ENCODE measurements at regions not wholly inside any gene's neighbourhood (a gene's known extent, or its start where the extent isn't known, plus 50 kb on each side); places are given as distances from the start of the nearest gene placed in this dataset.

- intact Hi-C loops (cut with DNase I), result no loop called here
- ATAC-seq (no peak), DNase-seq (ENCODE audit: missing footprints) (no peak)
These were observed 360.4 kb upstream of the DSEL start for GRCh38 chr18:67876871-67877270.

- intact Hi-C loops (cut with DNase I), result no loop called here
- no peak for DNase-seq (ENCODE audit: missing footprints)
- ATAC-seq, result no peak
These were observed 359.4 kb upstream of the DSEL start for GRCh38 chr18:67875944-67876343.

DNA sequence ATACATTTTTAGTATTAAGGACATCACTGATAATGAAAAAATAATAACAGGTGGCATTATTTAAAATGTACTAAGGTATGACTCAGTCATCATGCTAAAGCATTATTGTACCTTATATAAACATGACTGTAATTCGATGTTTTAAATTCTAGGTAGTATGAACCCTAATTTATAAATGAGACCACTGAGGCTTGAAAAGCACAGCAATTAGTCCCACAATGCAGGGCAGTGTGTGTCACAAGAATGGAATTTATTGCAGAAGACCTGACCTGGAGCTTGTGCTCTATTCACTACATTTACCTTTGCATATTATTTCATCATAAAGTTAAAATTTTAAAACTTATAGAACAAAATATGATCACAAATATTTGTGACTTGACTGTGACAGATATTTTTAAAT, 358.5 kb upstream of the DSEL start:
- DNase-seq (ENCODE audit: missing footprints) (no peak), ATAC-seq (no peak)
- intact Hi-C loops (cut with DNase I), result no loop called here

GRCh38 chr18:67865400-67865799, 348.9 kb upstream of the DSEL start:
- DNase-seq (ENCODE audit: missing footprints) (no peak), ATAC-seq (no peak)
- intact Hi-C loops (cut with DNase I), result no loop called here

- no peak for DNase-seq (ENCODE audit: missing footprints)
- intact Hi-C loops (cut with DNase I), result no loop called here
- ATAC-seq, result no peak
These were observed 348.3 kb upstream of the DSEL start for GRCh38 chr18:67864677-67865340.

- DNase-seq (ENCODE audit: missing footprints) (no peak), ATAC-seq (no peak)
- intact Hi-C loops (cut with DNase I), result no loop called here
These were observed 345.5 kb upstream of the DSEL start for GRCh38 chr18:67862069-67862468.

DNA sequence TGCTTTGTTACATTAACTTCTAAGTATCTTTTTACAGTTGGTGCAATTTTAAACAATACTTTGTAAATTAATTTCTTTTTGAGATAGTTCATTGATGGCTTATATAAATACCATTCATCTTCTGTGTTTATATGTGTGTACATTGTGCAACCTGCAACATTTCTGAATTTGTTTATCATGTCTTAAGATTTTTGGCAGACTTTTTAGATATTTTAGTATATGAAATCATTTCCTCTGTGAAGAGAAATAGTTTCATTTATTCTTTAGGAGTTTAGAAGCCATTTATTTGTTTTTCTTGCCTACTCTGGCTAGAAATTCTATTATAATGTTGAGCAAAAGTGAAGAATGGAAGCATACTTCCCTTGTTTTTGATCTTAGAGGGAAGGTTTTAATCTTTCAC, 337.8 kb upstream of the DSEL start:
- intact Hi-C loops (cut with DNase I), result no loop called here
- DNase-seq (ENCODE audit: missing footprints), result no peak
- ATAC-seq, result no peak

GRCh38 chr18:67846422-67847098, 330.0 kb upstream of the DSEL start:
- DNase-seq (ENCODE audit: missing footprints) (no peak), ATAC-seq (no peak)
- intact Hi-C loops (cut with DNase I), result no loop called here

DNA sequence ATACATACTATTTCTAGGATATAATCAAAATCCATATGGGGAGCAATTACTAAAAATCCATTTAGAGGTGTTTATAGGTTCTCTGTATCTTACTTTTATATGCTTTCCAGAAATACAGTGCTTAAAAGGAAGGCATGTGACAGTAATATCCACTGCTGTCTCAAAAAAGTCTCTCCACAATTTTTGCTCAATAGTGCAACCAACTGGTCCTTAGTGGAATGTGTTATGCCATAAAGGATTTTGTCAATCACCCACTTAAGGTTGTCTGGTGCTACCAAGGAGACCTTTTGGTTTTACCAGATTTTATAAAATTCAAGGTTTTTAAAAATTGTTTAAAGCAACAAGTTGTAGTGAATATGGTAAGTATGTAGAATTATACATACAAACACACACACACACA, 328.5 kb upstream of the DSEL start:
- intact Hi-C loops (cut with DNase I), result no loop called here
- no peak for DNase-seq (ENCODE audit: missing footprints)
- ATAC-seq, result no peak

DNA sequence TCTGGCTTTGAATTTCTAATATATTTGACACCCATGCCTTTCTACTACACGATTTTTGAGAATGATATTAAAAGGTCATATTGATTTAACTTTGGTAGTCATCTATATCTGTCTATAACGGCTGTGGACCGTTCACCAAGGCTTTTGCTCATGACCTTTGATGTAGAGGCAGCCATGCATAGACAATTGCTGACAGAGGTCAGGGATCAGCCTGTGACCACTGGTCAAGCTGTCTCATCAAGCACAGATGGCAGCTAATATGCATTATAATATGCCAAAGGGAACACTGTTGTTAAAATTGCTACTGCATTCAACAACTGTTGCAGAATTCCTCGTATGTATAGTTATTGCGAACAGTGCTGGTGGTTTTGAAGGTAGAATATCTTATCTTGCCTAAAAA, 323.9 kb upstream of the DSEL start:
- no peak for ATAC-seq
- no peak for DNase-seq (ENCODE audit: missing footprints)
- intact Hi-C loops (cut with DNase I), result no loop called here

GRCh38 chr18:67818432-67818831, 301.9 kb upstream of the DSEL start:
- no peak for ATAC-seq
- intact Hi-C loops (cut with DNase I), result no loop called here

GRCh38 chr18:67815280-67815679, 298.8 kb upstream of the DSEL start:
- intact Hi-C loops (cut with DNase I), result no loop called here
- no peak for DNase-seq (ENCODE audit: missing footprints)

More at GRCh38 chr18:67818432-67818831, 301.9 kb upstream of the DSEL start:
- DNase-seq (ENCODE audit: missing footprints), result no peak

GRCh38 chr18:67813380-67814028, 297.0 kb upstream of the DSEL start:
- intact Hi-C loops (cut with DNase I), result no loop called here
- ATAC-seq (no peak), DNase-seq (ENCODE audit: missing footprints) (no peak)

More at GRCh38 chr18:67815280-67815679, 298.8 kb upstream of the DSEL start:
- ATAC-seq, result no peak

DNA sequence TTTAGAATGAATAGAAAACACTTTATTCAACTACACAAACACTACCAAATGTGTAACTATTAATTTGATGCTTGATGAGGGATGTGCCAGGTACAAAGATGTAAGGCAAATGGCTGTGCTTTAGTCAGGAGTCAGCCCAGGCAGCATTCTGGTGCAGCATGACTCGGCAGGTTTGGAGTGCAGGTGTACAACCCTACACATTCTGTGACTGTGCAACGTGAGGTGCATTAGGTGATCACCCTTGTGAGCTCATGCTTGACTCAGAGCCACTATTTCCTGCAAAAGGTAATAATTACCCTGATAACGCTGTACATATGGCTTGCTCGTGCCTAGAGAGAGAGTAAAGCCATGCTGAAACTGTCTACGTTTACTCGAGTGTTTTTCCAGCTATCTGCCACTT, 288.7 kb upstream of the DSEL start:
- ATAC-seq (no peak), DNase-seq (ENCODE audit: missing footprints) (no peak)
- intact Hi-C loops (cut with DNase I), result no loop called here

- intact Hi-C loops (cut with DNase I), result no loop called here
- ATAC-seq (no peak), DNase-seq (ENCODE audit: missing footprints) (no peak)
These were observed 278.0 kb upstream of the DSEL start for GRCh38 chr18:67794521-67794920.

- no peak for ATAC-seq
- no peak for DNase-seq (ENCODE audit: missing footprints)
- intact Hi-C loops (cut with DNase I), result no loop called here
These were observed 274.0 kb upstream of the DSEL start for GRCh38 chr18:67790527-67790926.

DNA sequence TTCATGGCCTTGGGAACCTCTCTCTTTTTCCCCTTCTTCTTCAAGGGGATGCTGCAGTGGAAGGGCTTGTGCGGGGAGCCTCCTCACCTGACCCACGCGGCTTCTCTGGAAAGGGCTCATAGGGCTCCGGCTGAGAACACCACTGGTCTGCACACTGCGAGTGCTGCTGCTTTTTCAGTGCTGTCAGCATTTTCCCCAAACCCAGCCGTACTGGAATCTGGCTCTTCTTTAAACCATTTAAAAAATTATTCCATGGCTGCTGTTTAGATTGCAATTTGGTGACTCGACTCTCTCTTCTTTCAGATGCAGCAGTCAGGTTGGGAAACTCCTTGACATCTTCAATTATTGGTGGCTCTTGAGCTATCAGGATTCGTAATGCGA, 272.6 kb upstream of the DSEL start:
- DNase-seq (ENCODE audit: missing footprints) (no peak), ATAC-seq (no peak)
- intact Hi-C loops (cut with DNase I), result no loop called here

DNA sequence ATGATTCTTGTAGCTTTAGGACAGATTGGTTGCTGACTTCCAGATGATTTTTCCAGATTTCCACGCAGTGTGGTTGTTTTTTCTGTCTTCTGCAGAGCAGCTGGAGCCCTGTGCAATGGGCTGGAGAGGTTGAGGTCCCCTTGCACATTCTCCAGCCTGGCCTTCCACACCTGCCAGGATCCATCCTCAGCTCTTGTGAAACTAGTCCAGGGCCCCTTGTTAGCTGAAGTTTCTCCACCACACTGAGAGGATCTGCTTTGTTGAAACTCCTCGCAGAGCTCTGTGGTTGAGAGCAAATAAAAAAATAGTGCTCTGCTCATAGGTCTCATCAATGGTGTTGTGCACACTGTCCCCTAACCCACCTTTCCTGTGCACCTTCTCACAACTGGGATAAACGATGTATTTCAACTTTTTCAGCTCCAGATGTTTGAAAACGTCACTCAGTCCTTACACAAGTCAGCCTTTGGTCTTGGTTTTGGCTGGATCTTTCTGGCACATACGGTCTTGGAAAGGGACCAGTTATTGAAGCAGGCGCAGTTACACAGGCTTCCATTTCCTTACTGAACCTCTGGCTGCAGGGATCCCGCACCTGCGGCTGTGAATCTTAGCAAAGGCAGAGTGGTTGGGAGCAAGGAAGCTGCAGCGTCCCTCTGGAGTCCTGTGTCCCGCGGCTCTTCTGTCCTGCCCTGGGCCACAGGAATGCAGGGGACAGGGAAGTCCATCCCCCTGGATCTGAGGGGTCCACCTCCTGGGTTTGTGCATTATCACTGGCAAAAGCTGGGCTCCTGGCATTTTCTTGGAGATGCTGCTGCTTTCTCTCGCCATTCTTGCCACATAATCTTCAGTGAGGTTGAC, 272.0 kb upstream of the DSEL start:
- intact Hi-C loops (cut with DNase I), result no loop called here
- ATAC-seq, result no peak
- no peak for DNase-seq (ENCODE audit: missing footprints)

DNA sequence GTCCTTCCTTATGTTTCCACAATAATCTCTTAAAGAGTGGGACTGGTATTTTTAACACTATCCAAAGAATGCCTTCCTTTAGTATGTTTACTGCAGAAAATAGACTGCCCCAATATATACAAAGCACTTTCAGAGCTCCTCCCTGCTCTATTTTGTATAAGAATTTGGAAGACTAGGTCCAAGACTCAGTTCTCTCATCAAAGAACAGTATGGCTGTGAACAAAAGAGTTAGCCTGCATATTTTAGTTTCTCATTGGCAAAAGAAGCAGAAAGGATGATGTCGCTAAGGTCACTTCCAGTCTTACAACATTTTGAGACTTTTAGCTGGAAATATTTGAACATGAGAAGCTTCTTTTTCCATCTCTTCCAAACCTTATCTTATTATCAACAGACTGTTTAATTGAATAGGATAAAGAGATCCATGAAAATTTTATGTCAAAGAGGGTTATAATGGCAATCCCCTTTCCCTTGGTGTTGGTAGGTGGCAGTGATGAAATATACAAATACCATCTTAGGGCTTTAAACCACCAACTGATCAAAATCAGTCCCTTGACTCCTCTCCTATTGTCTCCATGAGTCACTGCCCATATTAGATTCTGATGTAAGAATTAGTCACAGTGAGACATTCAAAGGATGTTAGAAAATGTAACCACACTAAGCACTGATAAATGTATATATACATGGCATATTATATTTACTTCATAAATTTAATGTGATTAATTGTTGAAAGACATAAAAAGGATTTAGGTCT, 266.9 kb upstream of the DSEL start:
- no peak for DNase-seq (ENCODE audit: missing footprints)
- no peak for ATAC-seq
- intact Hi-C loops (cut with DNase I), result no loop called here
